SJSA1 (cell line): ENCODE measurements at regions not wholly inside any gene's neighbourhood (a gene's known extent, or its start where the extent isn't known, plus 50 kb on each side); places are given as distances from the start of the nearest gene placed in this dataset.

Source experiments
- DNase-seq, 2 experiments: peaks; one replicate each; pipeline ENCODE4 v3.0.0-alpha.2; 2015 to 2020; ENCODE audit warnings: low spot score in 2 of 2, low read depth in 1 of 2
- H3K27ac ChIP-seq: fragments of 250-450 bp; sonication (Bioruptor Pico); 2 replicates; pipeline ENCODE4 v1.5.1; 2020; ENCODE audit warnings: mild to moderate bottlenecking, moderate library complexity
- H3K27me3 ChIP-seq: fragments of 250-450 bp; sonication (Bioruptor Pico); replicated peaks from 2 replicates; pipeline ENCODE4 v1.5.1; 2020; ENCODE audit warnings: mild to moderate bottlenecking, moderate library complexity
- H3K36me3 ChIP-seq: fragments of 250-450 bp; sonication (Bioruptor Pico); 2 replicates; pipeline ENCODE4 v1.5.1; 2020; ENCODE audit warnings: mild to moderate bottlenecking
- H3K4me1 ChIP-seq: fragments of 250-450 bp; sonication (Bioruptor Pico); replicated peaks from 2 replicates; pipeline ENCODE4 v1.6.1; 2021; ENCODE audit warnings: mild to moderate bottlenecking
- H3K4me3 ChIP-seq: fragments of 250-450 bp; sonication (Bioruptor Pico); 2 replicates; pipeline ENCODE4 v1.5.1; 2020; ENCODE audit warnings: mild to moderate bottlenecking
- H3K9me3 ChIP-seq: fragments of 250-450 bp; sonication (Bioruptor Pico); replicated peaks from 2 replicates; pipeline ENCODE4 v1.5.1; 2020; ENCODE audit warnings: mild to moderate bottlenecking

- H3K4me3 ChIP-seq = no peak overlapping the region
Observed at GRCh38 chr4:129908117-129908516, 812.2 kb downstream of the C4orf33 start.

GRCh38 chr4:129916991-129917390 lies 821.0 kb downstream of the C4orf33 start:
- no peak overlapping the region for H3K4me3 ChIP-seq
- H3K27me3 ChIP-seq = no peaks in the 10 kb centered on the region
- peaks cover 5% of the 10 kb centered on the region; the same call in 1 of the 2 replicates for H3K4me1 ChIP-seq
- no peak for DNase-seq
- H3K36me3 ChIP-seq = no peaks in the 10 kb centered on the region
- no peak overlapping the region for H3K27ac ChIP-seq
- H3K9me3 ChIP-seq = no peaks in the 10 kb centered on the region

More at GRCh38 chr4:129908117-129908516, 812.2 kb downstream of the C4orf33 start:
- no peaks in the 10 kb centered on the region for H3K36me3 ChIP-seq
- H3K27me3 ChIP-seq = no peaks in the 10 kb centered on the region
- no peak overlapping the region for H3K27ac ChIP-seq
- DNase-seq = no peak
- H3K4me1 ChIP-seq = peaks cover 6% of the 10 kb centered on the region; the same call in 1 of the 2 replicates
- H3K9me3 ChIP-seq = no peaks in the 10 kb centered on the region

- H3K9me3 ChIP-seq = no peaks in the 10 kb centered on the region
- H3K4me3 ChIP-seq = no peak overlapping the region
- H3K27me3 ChIP-seq = no peaks in the 10 kb centered on the region
Observed at GRCh38 chr4:129917651-129918050, 821.7 kb downstream of the C4orf33 start.

GRCh38 chr4:129926936-129927335 lies 831.0 kb downstream of the C4orf33 start:
- no peaks in the 10 kb centered on the region for H3K36me3 ChIP-seq
- no peak overlapping the region for H3K4me3 ChIP-seq
- no peak overlapping the region for H3K27ac ChIP-seq
- H3K27me3 ChIP-seq = no peaks in the 10 kb centered on the region
- no peak for DNase-seq
- H3K9me3 ChIP-seq = no peaks in the 10 kb centered on the region
- H3K4me1 ChIP-seq = no peaks in the 10 kb centered on the region

More at GRCh38 chr4:129917651-129918050, 821.7 kb downstream of the C4orf33 start:
- no peak overlapping the region for H3K27ac ChIP-seq
- H3K4me1 ChIP-seq = no peaks in the 10 kb centered on the region
- no peaks in the 10 kb centered on the region for H3K36me3 ChIP-seq
- DNase-seq = no peak

DNA sequence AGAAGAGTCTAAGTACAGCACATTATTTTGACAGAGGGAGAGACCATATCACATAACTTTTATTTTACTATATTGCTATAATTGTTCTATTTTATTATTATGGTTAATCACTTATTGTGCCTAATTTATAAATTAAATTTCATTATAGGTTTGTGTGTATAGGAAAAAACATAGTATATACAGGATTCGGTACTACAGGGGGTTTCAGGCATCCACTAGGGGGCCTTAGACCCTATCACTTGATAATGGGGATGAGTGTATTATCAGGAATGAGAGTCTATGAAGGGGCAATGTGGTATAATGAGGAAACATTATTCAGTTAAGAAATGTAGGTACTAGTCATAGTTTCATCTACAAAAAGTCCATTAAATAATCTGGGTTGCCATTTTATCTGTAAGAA lies 833.1 kb downstream of the C4orf33 start:
- no peak for DNase-seq
- Histone ChIP-seq H3K4me1 (no peaks in the 10 kb centered on the region), H3K4me3 (no peak overlapping the region), H3K27me3 (no peaks in the 10 kb centered on the region), H3K36me3 (no peaks in the 10 kb centered on the region), H3K9me3 (no peaks in the 10 kb centered on the region), H3K27ac (no peak overlapping the region)

DNA sequence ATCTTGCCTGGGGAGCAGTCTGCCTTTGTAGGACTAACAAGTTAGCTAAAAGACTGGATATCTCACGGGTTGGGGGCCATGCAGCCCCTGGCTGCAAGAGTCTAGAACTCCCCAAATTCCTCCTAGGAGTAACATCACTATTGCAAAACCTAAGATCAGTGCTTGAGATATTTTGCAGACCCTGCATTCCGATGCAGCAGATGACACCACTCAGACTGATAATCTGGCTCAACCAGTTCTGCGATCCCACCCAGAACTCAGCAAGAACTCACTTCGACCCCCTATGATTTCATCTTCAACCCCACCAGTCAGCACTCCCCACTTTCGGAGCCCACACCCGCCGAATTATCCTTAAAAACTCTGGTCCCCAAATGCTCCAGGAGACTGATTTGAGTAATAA lies 834.0 kb downstream of the C4orf33 start:
- no peak overlapping the region for H3K27ac ChIP-seq
- no peak for DNase-seq
- H3K4me1 ChIP-seq = no peaks in the 10 kb centered on the region
- no peak overlapping the region for H3K4me3 ChIP-seq
- H3K9me3 ChIP-seq = no peaks in the 10 kb centered on the region
- H3K27me3 ChIP-seq = no peaks in the 10 kb centered on the region
- H3K36me3 ChIP-seq = no peaks in the 10 kb centered on the region

DNA sequence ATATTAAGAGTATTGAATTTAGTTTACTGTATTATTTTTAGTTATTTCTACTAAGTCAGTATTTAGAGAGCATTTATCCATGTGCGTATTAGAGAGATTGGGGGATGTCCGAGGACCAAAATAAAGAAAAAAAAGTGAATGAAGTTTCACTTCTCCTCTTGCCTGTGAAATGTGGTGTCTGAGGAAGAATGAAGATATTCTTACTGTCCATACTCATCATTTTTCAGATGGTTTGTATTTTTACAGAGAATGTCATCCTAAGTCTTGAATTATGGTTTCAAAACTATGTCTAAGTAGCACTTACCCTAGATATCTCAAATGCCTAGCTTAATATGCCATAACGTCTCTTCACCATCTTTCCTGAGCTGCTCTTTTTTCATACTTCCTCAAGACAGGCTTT lies 854.3 kb downstream of the C4orf33 start:
- H3K9me3 ChIP-seq = no peaks in the 10 kb centered on the region
- no peak overlapping the region for H3K4me3 ChIP-seq
- H3K36me3 ChIP-seq = no peaks in the 10 kb centered on the region
- H3K27ac ChIP-seq = no peak overlapping the region
- no peak for DNase-seq
- 0 out of 2 replicates have a peak, but pooled peaks cover 4% of the 10 kb centered on the region for H3K27me3 ChIP-seq
- H3K4me1 ChIP-seq = no peaks in the 10 kb centered on the region

- no peaks in the 10 kb centered on the region for H3K36me3 ChIP-seq
- DNase-seq = no peak
- no peaks in the 10 kb centered on the region for H3K4me1 ChIP-seq
- no peak overlapping the region for H3K27ac ChIP-seq
- no peak overlapping the region for H3K4me3 ChIP-seq
- no peaks in the 10 kb centered on the region for H3K9me3 ChIP-seq
- H3K27me3 ChIP-seq = no peaks in the 10 kb centered on the region
Observed at GRCh38 chr4:129966175-129966574, 870.2 kb downstream of the C4orf33 start.

DNA sequence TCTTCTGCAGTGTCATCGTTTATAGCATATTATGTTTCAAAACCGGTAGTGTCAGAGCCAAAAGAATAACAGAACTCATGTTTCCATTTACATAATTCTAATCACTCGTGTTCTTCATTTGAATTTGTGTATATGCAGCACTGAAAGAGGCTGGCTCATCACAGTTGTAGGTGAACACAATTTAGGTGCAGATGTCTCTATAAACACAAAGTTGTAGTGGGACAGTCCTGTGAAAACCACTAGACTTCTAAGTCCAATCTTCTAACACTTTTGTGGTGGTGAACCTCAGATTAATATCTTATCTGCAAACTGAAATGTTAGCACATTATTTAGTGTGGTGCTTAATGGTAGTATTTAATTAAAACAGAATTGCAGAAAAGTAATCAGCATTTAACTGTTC lies 872.4 kb downstream of the C4orf33 start:
- no peak overlapping the region for H3K27ac ChIP-seq
- no peaks in the 10 kb centered on the region for H3K4me1 ChIP-seq
- H3K9me3 ChIP-seq = no peaks in the 10 kb centered on the region
- no peak for DNase-seq
- no peaks in the 10 kb centered on the region for H3K36me3 ChIP-seq
- H3K4me3 ChIP-seq = no peak overlapping the region
- no peaks in the 10 kb centered on the region for H3K27me3 ChIP-seq

GRCh38 chr4:129968778-129969177 lies 872.8 kb downstream of the C4orf33 start:
- Histone ChIP-seq H3K27me3 (no peaks in the 10 kb centered on the region), H3K27ac (no peak overlapping the region), H3K9me3 (no peaks in the 10 kb centered on the region), H3K36me3 (no peaks in the 10 kb centered on the region), H3K4me3 (no peak overlapping the region), H3K4me1 (no peaks in the 10 kb centered on the region)
- DNase-seq = no peak

DNA sequence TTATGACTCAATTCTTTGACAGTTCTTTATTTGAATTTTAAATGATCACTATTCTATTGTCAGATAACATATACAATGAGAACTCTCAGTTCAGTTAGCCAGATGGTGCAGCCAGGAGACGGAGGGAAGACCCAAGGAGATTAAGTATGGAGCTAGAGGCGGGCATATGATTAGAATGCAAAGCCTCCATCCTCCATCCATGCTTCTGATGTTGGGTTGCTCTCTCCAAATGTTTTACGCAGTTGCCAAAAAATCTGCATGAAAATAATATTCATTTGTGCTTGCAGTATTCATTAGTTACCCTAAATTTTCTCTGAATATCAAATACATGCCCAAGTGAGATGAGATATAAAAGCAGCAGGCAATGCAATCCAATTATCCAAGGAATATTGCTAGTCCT lies 874.8 kb downstream of the C4orf33 start:
- Histone ChIP-seq H3K9me3 (no peaks in the 10 kb centered on the region), H3K27ac (no peak overlapping the region), H3K4me3 (no peak overlapping the region), H3K36me3 (no peaks in the 10 kb centered on the region), H3K27me3 (no peaks in the 10 kb centered on the region), H3K4me1 (no peaks in the 10 kb centered on the region)
- DNase-seq = no peak

DNA sequence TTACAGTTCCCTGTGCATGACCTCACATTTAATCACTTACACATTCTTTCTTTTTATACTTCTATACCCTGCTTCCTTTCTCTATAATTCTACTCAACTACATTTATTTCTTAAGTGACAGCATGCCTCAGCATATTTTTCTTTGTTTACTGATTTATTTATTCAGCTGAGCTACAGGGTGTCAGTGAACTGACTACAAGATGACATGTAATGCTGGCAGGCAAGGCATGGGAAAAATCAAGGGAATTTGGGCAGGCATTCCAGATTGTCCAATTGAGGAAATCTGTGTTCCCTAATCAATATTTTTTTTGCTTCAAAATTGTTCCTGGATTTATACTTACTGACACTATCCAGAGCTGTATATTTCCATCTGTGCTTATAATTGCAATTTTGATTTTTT lies 875.5 kb downstream of the C4orf33 start:
- no peak for DNase-seq
- no peaks in the 10 kb centered on the region for H3K4me1 ChIP-seq
- no peaks in the 10 kb centered on the region for H3K9me3 ChIP-seq
- H3K4me3 ChIP-seq = no peak overlapping the region
- H3K27me3 ChIP-seq = no peaks in the 10 kb centered on the region
- no peaks in the 10 kb centered on the region for H3K36me3 ChIP-seq
- no peak overlapping the region for H3K27ac ChIP-seq

DNA sequence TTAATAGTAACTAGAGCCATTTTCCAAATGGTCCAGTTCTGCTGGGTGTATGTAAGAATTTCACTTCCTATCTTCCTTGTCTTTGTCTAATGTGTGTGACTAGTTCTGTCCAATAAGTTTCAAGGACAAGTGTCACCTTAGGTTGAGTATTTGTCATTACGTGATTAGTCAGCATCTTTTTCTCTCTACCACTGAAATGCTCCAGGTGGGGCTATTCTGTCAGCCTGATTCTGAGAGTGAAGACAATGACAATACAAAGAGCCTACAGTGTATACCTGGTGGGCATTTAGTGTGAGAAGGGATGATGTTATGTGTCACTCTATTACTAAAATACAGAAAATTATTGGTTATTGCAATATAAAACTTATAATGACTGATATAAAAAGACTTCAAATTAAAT lies 876.3 kb downstream of the C4orf33 start:
- DNase-seq = no peak
- H3K9me3 ChIP-seq = no peaks in the 10 kb centered on the region
- no peak overlapping the region for H3K4me3 ChIP-seq
- H3K27me3 ChIP-seq = no peaks in the 10 kb centered on the region
- H3K27ac ChIP-seq = no peak overlapping the region
- H3K4me1 ChIP-seq = no peaks in the 10 kb centered on the region
- H3K36me3 ChIP-seq = no peaks in the 10 kb centered on the region

DNA sequence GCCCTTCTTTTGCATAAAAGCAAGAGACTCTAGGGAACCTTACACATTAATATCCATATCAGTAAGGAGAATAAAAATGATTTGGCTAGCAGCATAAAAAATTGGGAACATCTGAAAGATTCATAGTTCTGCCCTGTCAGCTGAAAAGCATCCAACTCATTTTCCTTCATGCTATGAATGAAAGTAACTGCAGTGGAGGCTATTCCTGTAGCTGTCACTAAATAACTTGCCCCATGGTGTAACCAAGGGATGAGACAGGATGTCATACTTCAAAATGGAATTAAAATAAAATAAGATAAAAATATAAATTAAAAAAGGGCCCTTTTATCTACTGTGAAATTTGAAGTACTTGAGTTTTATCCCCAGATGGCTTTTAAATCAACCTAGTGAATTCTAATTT lies 878.8 kb downstream of the C4orf33 start:
- no peaks in the 10 kb centered on the region for H3K9me3 ChIP-seq

DNA sequence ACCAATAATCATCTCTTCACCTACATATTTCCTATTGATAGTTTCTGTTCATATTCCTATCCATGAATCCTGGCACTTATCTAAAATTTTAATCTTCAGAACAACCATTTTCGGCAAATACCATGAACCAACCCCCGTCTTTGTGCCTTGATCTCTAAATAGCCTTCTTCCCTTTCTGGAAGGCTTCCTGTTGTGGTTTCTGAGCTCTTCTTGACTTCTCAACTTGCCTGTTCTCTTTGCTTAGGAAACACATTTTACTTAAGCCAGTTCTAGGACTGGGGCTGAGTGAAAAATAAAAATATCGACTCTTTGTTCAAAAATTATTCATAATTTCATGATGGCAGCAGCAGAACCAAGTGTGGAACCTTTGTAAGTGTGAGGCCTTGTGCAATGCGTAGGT lies 882.4 kb downstream of the C4orf33 start:
- H3K4me1 ChIP-seq = no peaks in the 10 kb centered on the region
- no peak overlapping the region for H3K4me3 ChIP-seq
- H3K27ac ChIP-seq = no peak overlapping the region
- no peaks in the 10 kb centered on the region for H3K36me3 ChIP-seq
- H3K9me3 ChIP-seq = no peaks in the 10 kb centered on the region
- no peaks in the 10 kb centered on the region for H3K27me3 ChIP-seq
- DNase-seq = no peak

More for the DNA sequence above, 878.8 kb downstream of the C4orf33 start:
- no peaks in the 10 kb centered on the region for H3K36me3 ChIP-seq
- H3K4me3 ChIP-seq = no peak overlapping the region
- no peaks in the 10 kb centered on the region for H3K4me1 ChIP-seq
- no peak for DNase-seq
- H3K27me3 ChIP-seq = no peaks in the 10 kb centered on the region
- no peak overlapping the region for H3K27ac ChIP-seq
